Kidney (tissue), 13 donors: ENCODE measurements at regions not wholly inside any gene's neighbourhood (a gene's known extent, or its start where the extent isn't known, plus 50 kb on each side); places are given as distances from the start of the nearest gene placed in this dataset.

Experiments used
- DNase-seq, 5 donors: peaks; one replicate each; pipeline ENCODE4 v3.0.0-alpha.2; 2013 to 2020
- FAIRE-seq: peaks from 2 replicates; lab custom pipeline; 2012; peaks lifted over from hg19 to GRCh38; lab: Jason Lieb, UNC
- H3K27ac ChIP-seq, 2 donors: one replicate each; pipeline ENCODE4 v1.7.0; 2013; ENCODE audit warnings: low read depth in 2 of 2, low read length in 2 of 2, inconsistent platforms in 1 of 2
- H3K27me3 ChIP-seq: one replicate; pipeline ENCODE4 v1.7.1; 2013; ENCODE audit warnings: low read length, inconsistent platforms; ENCODE audit not compliant: control insufficient read depth, insufficient read depth
- H3K36me3 ChIP-seq, 3 donors: one replicate each; pipeline versions ENCODE4 v1.7.0 to v1.7.1; 2013; ENCODE audit warnings: low read length in 3 of 3, control low read depth in 1 of 3, inconsistent platforms in 1 of 3; ENCODE audit not compliant: insufficient read depth in 3 of 3, control insufficient read depth in 2 of 3
- H3K4me1 ChIP-seq, 3 donors: one replicate each; pipeline versions ENCODE4 v1.7.0 to v1.7.1; 2013; ENCODE audit warnings: low read length in 3 of 3, inconsistent platforms in 1 of 3, low read depth in 1 of 3; ENCODE audit not compliant: control insufficient read depth in 2 of 3, insufficient read depth in 2 of 3
- H3K4me3 ChIP-seq, 3 donors: one replicate each; pipeline versions ENCODE4 v1.7.0 to v1.8.1; 2013; ENCODE audit warnings: low read length in 3 of 3, control low read depth in 1 of 3, inconsistent platforms in 1 of 3
- H3K9ac ChIP-seq, 3 donors: one replicate each; pipeline versions ENCODE4 v1.7.0 to v1.7.1; 2013; ENCODE audit warnings: low read length in 3 of 3, control low read depth in 1 of 3, inconsistent platforms in 1 of 3
- H3K9me3 ChIP-seq, 3 donors: one replicate each; pipeline versions ENCODE4 v1.7.0 to v1.7.1; 2013; ENCODE audit warnings: low read length in 3 of 3, control low read depth in 1 of 3, inconsistent platforms in 1 of 3; ENCODE audit not compliant: control insufficient read depth in 2 of 3, insufficient read depth in 1 of 3
- CTCF ChIP-seq: IDR thresholded peaks from 3 replicates; pipeline ENCODE4 v1.5.1; 2012; ENCODE audit warnings: mild to moderate bottlenecking, moderate library complexity, borderline replicate concordance; ENCODE audit not compliant: insufficient read depth; ENCODE audit errors: extremely low read depth
- intact Hi-C: fragments of 100-400 bp; cut with DNase I; formaldehyde crosslinking; loops from one replicate; pipeline ENCODE4 v1.11.1; 2022
- donor health status: control.
- donor health status: control.
- donor health status: control.
- donor health status: control.
- donor health status: control.
- donor health status: DM: yes; HTN: yes; CAD: no.
- donor health status: Normal renal cell carcinoma (clear cell type).

- no peaks in the 10 kb centered on the region for H3K9me3 ChIP-seq
- H3K36me3 ChIP-seq: no peaks in the 10 kb centered on the region
- TF ChIP-seq CTCF: no peak
- no peak overlapping the region for H3K9ac ChIP-seq
- H3K4me3 ChIP-seq: no peak overlapping the region
- DNase-seq (no peak), FAIRE-seq (no peak)
- intact Hi-C loops: no loop called here
- no peaks in the 10 kb centered on the region for H3K4me1 ChIP-seq
- no peak overlapping the region for H3K27ac ChIP-seq
- H3K27me3 ChIP-seq: no peaks in the 10 kb centered on the region
Observed at GRCh38 chrY:11293392-11293791, 1407.6 kb upstream of the USP9Y start.

GRCh38 chrY:11334151-11334550 is 1366.9 kb upstream of the USP9Y start:
- no peak overlapping the region for H3K4me3 ChIP-seq
- H3K9ac ChIP-seq: no peak overlapping the region
- peak; percentile 0 to 64 (median 10) for DNase-seq
- no peaks in the 10 kb centered on the region for H3K9me3 ChIP-seq
- H3K27ac ChIP-seq: no peak overlapping the region
- no peaks in the 10 kb centered on the region for H3K4me1 ChIP-seq
- no peak for TF ChIP-seq CTCF
- no peaks in the 10 kb centered on the region for H3K27me3 ChIP-seq
- no peak for FAIRE-seq
- no peaks in the 10 kb centered on the region for H3K36me3 ChIP-seq
- intact Hi-C loops: no loop called here
